ENCODE measurements at regions not wholly inside any gene's neighbourhood (a gene's known extent, or its start where the extent isn't known, plus 50 kb on each side); places are given as distances from the start of the nearest gene placed in this dataset.
"Not testable (repeated sequence)": the region's sequence is repeated elsewhere in the genome, so short reads cannot be mapped to it uniquely, and the experiment has no call there.

GRCh38 chr10:121135512-121135911 is 284.4 kb downstream of the WDR11 start:
- DNase-seq (ENCODE audit: low spot score), result no peak

GRCh38 chr10:121137533-121137932 is 286.4 kb downstream of the WDR11 start:
- no peak for DNase-seq (ENCODE audit: low spot score)

GRCh38 chr10:121138112-121138860 is 287.1 kb downstream of the WDR11 start:
- no peak for DNase-seq (ENCODE audit: low spot score)

GRCh38 chr10:121138918-121139317 is 287.8 kb downstream of the WDR11 start:
- no peak for DNase-seq (ENCODE audit: low spot score)

- not testable (repeated sequence) for DNase-seq (ENCODE audit: low spot score)
Observed at GRCh38 chr10:121145802-121146395, 294.7 kb downstream of the WDR11 start.

GRCh38 chr10:121148921-121149320 is 297.8 kb downstream of the WDR11 start:
- no peak for DNase-seq (ENCODE audit: low spot score)

GRCh38 chr10:121152033-121152432 is 300.9 kb downstream of the WDR11 start:
- DNase-seq (ENCODE audit: low spot score), result no peak

GRCh38 chr10:121152935-121153334 is 301.8 kb downstream of the WDR11 start:
- DNase-seq (ENCODE audit: low spot score), result no peak

GRCh38 chr10:121154310-121154709 is 303.1 kb downstream of the WDR11 start:
- no peak for DNase-seq (ENCODE audit: low spot score)

- no peak for DNase-seq (ENCODE audit: low spot score)
Observed at GRCh38 chr10:121154846-121155245, 303.7 kb downstream of the WDR11 start.

- DNase-seq (ENCODE audit: low spot score), result no peak
Observed at GRCh38 chr10:121155742-121156474, 304.7 kb downstream of the WDR11 start.

GRCh38 chr10:121157998-121158397 is 306.8 kb downstream of the WDR11 start:
- no peak for DNase-seq (ENCODE audit: low spot score)

- DNase-seq (ENCODE audit: low spot score), result no peak
Observed at GRCh38 chr10:121158988-121159579, 307.9 kb downstream of the WDR11 start.

GRCh38 chr10:121159670-121160069 is 308.5 kb downstream of the WDR11 start:
- no peak for DNase-seq (ENCODE audit: low spot score)

- DNase-seq (ENCODE audit: low spot score), result no peak
Observed at GRCh38 chr10:121165276-121165675, 314.1 kb downstream of the WDR11 start.

GRCh38 chr10:121167534-121168243 is 316.5 kb downstream of the WDR11 start:
- DNase-seq (ENCODE audit: low spot score), result no peak

- DNase-seq (ENCODE audit: low spot score), result no peak
Observed at GRCh38 chr10:121168545-121169216, 317.5 kb downstream of the WDR11 start.

GRCh38 chr10:121169406-121169805 is 318.2 kb downstream of the WDR11 start:
- DNase-seq (ENCODE audit: low spot score), result no peak

- no peak for DNase-seq (ENCODE audit: low spot score)
Observed at GRCh38 chr10:121171825-121172787, 320.9 kb downstream of the WDR11 start.

GRCh38 chr10:121179006-121179405 is 327.8 kb downstream of the WDR11 start:
- no peak for DNase-seq (ENCODE audit: low spot score)

Data from germinal center (tissue), 1 donor.